Astrocyte of the spinal cord (primary cell): ENCODE measurements at regions not wholly inside any gene's neighbourhood (a gene's known extent, or its start where the extent isn't known, plus 50 kb on each side); places are given as distances from the start of the nearest gene placed in this dataset.

Experiments
- DNase-seq: peaks from one replicate; pipeline ENCODE4 v3.0.0; 2011; ENCODE audit warnings: low read depth, low spot score
- H3K4me3 ChIP-seq: 2 replicates; pipeline ENCODE4 v1.5.1; 2011; ENCODE audit warnings: low read depth, mild to moderate bottlenecking, low read length, moderate library complexity
- CTCF ChIP-seq: IDR thresholded peaks from 2 replicates; pipeline ENCODE4 v1.5.1; 2012; ENCODE audit warnings: low read depth, mild to moderate bottlenecking, low read length, inconsistent platforms
- in situ Hi-C: cut with HindIII; loops from 2 replicates; pipeline ENCODE4 v1.10.0; 2017; ENCODE audit warnings: low sequenced_read_pairs

GRCh38 chr1:80221319-80221718, 1214.8 kb upstream of the ADGRL4 start:
- DNase-seq, result no peak
- no peak overlapping the region for H3K4me3 ChIP-seq
- in situ Hi-C loops, result no loop called here
- no peak for TF ChIP-seq CTCF

DNA sequence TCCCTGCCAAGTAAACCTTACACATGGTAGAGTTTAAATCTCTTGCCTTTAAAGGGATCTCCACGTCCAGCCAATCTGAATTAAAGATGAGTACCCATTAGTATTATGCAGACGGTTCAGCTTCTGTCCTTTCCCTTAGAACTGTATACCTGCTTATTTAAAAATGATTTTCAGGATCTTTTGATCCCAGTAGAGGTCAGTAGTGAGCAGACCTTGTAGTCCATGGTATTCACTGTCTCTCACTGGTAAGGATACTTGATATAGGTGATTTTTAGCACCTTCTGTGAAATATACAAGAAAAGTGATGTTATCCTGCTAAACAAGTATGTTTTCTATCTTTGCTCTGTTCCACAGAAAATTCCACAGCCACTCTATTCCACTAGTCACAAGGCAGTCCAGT, 1211.6 kb upstream of the ADGRL4 start:
- in situ Hi-C loops, result no loop called here
- H3K4me3 ChIP-seq, result no peak overlapping the region
- peak; percentile 68 for DNase-seq
- TF ChIP-seq CTCF, result peak; percentile 71

DNA sequence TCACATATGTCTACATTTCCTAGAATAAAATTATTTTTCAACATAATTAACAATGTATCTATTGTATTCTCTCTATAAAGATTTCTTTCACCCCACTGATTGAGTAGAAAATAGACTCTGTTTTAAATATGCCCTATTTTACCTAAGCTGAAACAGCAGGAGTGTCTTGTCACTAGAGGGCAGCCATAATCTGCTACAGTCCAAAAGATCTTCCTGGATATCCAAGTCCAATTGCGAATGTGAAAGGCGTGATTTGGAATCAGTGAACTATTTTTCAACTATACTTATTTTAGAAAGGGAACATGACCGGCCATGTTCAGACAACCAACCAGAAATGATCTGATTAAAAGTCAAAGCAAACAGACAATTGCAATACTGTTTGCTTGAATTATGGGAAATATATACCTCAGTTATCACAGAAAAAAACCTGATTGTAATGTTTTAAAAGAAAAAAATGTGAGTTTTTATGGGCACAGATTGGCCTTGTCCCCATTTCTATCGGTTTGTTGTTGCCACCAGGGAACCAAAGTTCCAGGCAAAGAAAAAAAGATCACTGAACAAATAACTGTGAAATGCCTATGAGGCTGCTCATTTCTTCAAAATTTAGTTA, 1211.0 kb upstream of the ADGRL4 start:
- DNase-seq, result peak; percentile 73
- in situ Hi-C loops, result no loop called here
- no peak overlapping the region for H3K4me3 ChIP-seq
- TF ChIP-seq CTCF, result peak; percentile 77

DNA sequence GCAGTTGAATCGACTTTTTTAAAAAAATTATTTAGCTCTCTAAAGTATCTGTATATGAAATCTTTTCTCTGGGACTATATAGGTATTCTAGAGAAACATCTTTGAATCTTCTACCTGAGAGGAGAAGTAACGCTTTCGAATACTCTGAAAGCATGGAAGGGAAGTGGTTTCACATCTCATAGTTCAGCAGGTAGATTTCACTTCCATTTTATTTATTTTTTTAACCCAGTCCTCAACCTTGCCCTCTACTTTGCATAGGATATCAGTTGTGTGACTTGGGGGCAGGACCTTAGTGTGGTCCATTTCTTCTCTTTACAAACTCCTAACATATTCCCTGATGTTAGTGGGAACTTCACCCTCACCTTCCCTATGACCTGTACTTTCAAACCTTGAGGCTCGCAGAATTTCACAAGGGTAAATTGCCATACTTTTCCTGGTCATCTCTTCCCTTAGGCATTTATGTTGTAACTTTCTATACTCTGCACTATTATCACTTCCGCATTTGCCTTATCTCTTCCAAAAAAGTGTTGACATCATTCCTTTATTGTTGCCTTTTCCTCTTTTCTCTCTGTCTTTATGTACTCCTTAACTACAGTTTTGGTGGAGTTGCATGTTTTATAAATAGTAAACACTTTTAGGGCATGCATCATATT, 1208.5 kb upstream of the ADGRL4 start:
- TF ChIP-seq CTCF, result no peak
- in situ Hi-C loops, result no loop called here

DNA sequence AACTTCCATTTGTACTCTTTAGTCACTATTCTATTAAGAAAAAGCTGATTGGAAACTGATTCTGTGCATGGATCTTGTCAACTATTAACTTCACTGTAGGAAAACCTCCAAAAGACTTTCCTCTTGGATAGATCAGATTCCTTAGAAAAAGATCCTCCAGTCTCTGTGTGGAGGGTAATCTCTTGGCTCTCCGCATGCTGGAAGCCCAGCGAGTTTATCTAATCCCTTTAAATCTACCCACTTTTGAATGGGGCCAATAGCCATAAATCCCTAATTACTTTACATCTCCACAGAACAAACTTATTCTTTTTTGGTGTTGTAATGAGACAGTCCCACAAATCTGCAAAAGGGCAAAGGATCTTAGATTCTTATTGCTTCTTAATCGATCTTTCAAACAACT, 1206.4 kb upstream of the ADGRL4 start:
- in situ Hi-C loops, result no loop called here
- no peak for TF ChIP-seq CTCF
- DNase-seq, result no peak
- no peak overlapping the region for H3K4me3 ChIP-seq

More for the DNA sequence above, 1208.5 kb upstream of the ADGRL4 start:
- H3K4me3 ChIP-seq, result no peak overlapping the region
- no peak for DNase-seq

GRCh38 chr1:80211691-80212380, 1205.3 kb upstream of the ADGRL4 start:
- no peak for DNase-seq
- in situ Hi-C loops, result no loop called here

More at GRCh38 chr1:80211691-80212380, 1205.3 kb upstream of the ADGRL4 start:
- H3K4me3 ChIP-seq, result no peak overlapping the region
- no peak for TF ChIP-seq CTCF
